Tibial nerve (tissue), 4 donors: ENCODE measurements at regions not wholly inside any gene's neighbourhood (a gene's known extent, or its start where the extent isn't known, plus 50 kb on each side); places are given as distances from the start of the nearest gene placed in this dataset.
"Not testable (repeated sequence)": the region's sequence is repeated elsewhere in the genome, so short reads cannot be mapped to it uniquely, and the experiment has no call there.

Source experiments
- CTCF ChIP-seq, 5 experiments: fragments of 200-600 bp in 3 of 5; fragments of 450-650 bp in 2 of 5; sonication (generic) in 3 of 5; IDR thresholded peaks; one replicate each; pipeline ENCODE4 v1.5.1; 2016 to 2019; ENCODE audit warnings: antibody characterized with exemption in 5 of 5, mild to moderate bottlenecking in 3 of 5, moderate library complexity in 2 of 5
- EP300 ChIP-seq, 2 donors: sonication (generic); formaldehyde crosslinking; IDR thresholded peaks; one replicate each; pipeline ENCODE4 v1.6.1; 2017; ENCODE audit warnings: antibody characterized with exemption in 2 of 2, mild to moderate bottlenecking in 1 of 2
- POLR2A ChIP-seq, 2 donors: fragments of 450-650 bp; IDR thresholded peaks; one replicate each; pipeline ENCODE4 v1.6.1; 2017; ENCODE audit warnings: antibody characterized with exemption in 2 of 2, mild to moderate bottlenecking in 2 of 2, moderate library complexity in 2 of 2

- TF ChIP-seq CTCF, EP300, POLR2A (IDR thresholded peaks at IDR 0.05): not testable (repeated sequence)
Measured at GRCh38 chr16:51254390-51254789, 103.3 kb upstream of the SALL1 start.
